Caco-2 (cell line): ENCODE measurements at regions not wholly inside any gene's neighbourhood (a gene's known extent, or its start where the extent isn't known, plus 50 kb on each side); places are given as distances from the start of the nearest gene placed in this dataset.

Experiments used
- BruUV-seq: library from RNA; stranded (reverse); fragments of 400-500 nt; replicated peaks from 2 replicates; lab custom pipeline; 2021; lab: Mats Ljungman, UMichigan
- CTCF ChIA-PET: fragments of 300-600 bp; sonication (Branson Sonifier 250); formaldehyde crosslinking; loops from one replicate; lab custom pipeline; 2022; ENCODE audit warnings: antibody characterized with exemption; lab: Charles Lee
- POLR2A ChIA-PET: fragments of 300-600 bp; sonication (Branson Sonifier 250); formaldehyde crosslinking; loops from one replicate; lab custom pipeline; 2022; ENCODE audit warnings: antibody characterized with exemption; lab: Charles Lee
- DNase-seq, 2 experiments: peaks; one replicate each; pipeline versions ENCODE4 v3.0.0 to v3.0.0-alpha.2; 2020 to 2022
- H3K27me3 ChIP-seq: replicated peaks from 2 replicates; pipeline ENCODE4 v1.6.0; 2011; ENCODE audit warnings: low read length; ENCODE audit not compliant: control insufficient read depth, insufficient read depth
- H3K36me3 ChIP-seq: 2 replicates; pipeline ENCODE4 v1.5.1; 2011; ENCODE audit warnings: low read length; ENCODE audit not compliant: control insufficient read depth, insufficient read depth
- H3K4me1 ChIP-seq: fragments of 250-450 bp; sonication (Bioruptor Pico); 2 replicates; pipeline ENCODE4 v1.5.1; 2020; ENCODE audit warnings: mild to moderate bottlenecking
- H3K4me3 ChIP-seq: 2 replicates; pipeline ENCODE4 v1.5.1; 2011; ENCODE audit warnings: low read depth, mild to moderate bottlenecking, control low read depth, low read length
- H3K9me3 ChIP-seq: fragments of 250-450 bp; sonication (Bioruptor Pico); 2 replicates; pipeline ENCODE4 v1.5.1; 2020; ENCODE audit warnings: mild to moderate bottlenecking, moderate library complexity
- H3K27ac Mint-ChIP-seq: one replicate; pipeline ENCODE4 v1.8.0; 2022; ENCODE audit warnings: mixed read lengths; ENCODE audit not compliant: unreplicated experiment
- H3K27me3 Mint-ChIP-seq: one replicate; pipeline ENCODE4 v1.8.0; 2022; ENCODE audit warnings: mixed read lengths; ENCODE audit not compliant: insufficient read depth, unreplicated experiment
- H3K36me3 Mint-ChIP-seq: one replicate; pipeline ENCODE4 v1.8.0; 2022; ENCODE audit warnings: mild to moderate bottlenecking, mixed read lengths; ENCODE audit not compliant: insufficient read depth, unreplicated experiment
- H3K4me1 Mint-ChIP-seq: one replicate; pipeline ENCODE4 v1.8.0; 2022; ENCODE audit warnings: low read depth, mixed read lengths; ENCODE audit not compliant: unreplicated experiment
- H3K4me3 Mint-ChIP-seq: one replicate; pipeline ENCODE4 v1.8.0; 2022; ENCODE audit warnings: mild to moderate bottlenecking, moderate library complexity, mixed read lengths; ENCODE audit not compliant: unreplicated experiment
- H3K9me3 Mint-ChIP-seq: one replicate; pipeline ENCODE4 v1.8.0; 2022; ENCODE audit warnings: mixed read lengths; ENCODE audit not compliant: unreplicated experiment
- CTCF ChIP-seq, 2 experiments: fragments of 200-600 bp in 1 of 2; IDR thresholded peaks; 1 replicate in 1 of 2; 2 replicates in 1 of 2; pipeline versions ENCODE4 v1.5.1 to v1.8.0; 2011 to 2022; ENCODE audit warnings: antibody characterized with exemption in 1 of 2, control low read depth in 1 of 2, inconsistent platforms in 1 of 2, low read depth in 1 of 2, low read length in 1 of 2, mild to moderate bottlenecking in 1 of 2, moderate library complexity in 1 of 2; ENCODE audit not compliant: insufficient read depth in 1 of 2, severe bottlenecking in 1 of 2, unreplicated experiment in 1 of 2
- intact Hi-C: fragments of 100-400 bp; cut with micrococcal nuclease; formaldehyde crosslinking; loops from one replicate; pipeline ENCODE4 v1.10.0; 2022; ENCODE audit not compliant: unreplicated experiment

- peaks cover 17% of the 10 kb centered on the region for H3K27me3 Mint-ChIP-seq
- no peaks in the 10 kb centered on the region for H3K4me1 Mint-ChIP-seq
- no peak for DNase-seq
- H3K36me3 ChIP-seq, result no peaks in the 10 kb centered on the region
- POLR2A ChIA-PET, result interaction anchor here (0.8 kb wide), 1 partner anchor 107 kb away, joined by 5 read pairs; no protein-coding TSS in a partner anchor
- no peaks in the 10 kb centered on the region for H3K36me3 Mint-ChIP-seq
- H3K27ac Mint-ChIP-seq, result no peak overlapping the region
- H3K9me3 ChIP-seq, result peaks cover 12% of the 10 kb centered on the region; the same call in 1 of the 2 replicates
- no peak overlapping the region for H3K4me3 ChIP-seq
- intact Hi-C loops, result loop anchor here (5.0 kb wide), 1 partner anchor 41 kb away; no protein-coding TSS in a partner anchor
- H3K4me3 Mint-ChIP-seq, result no peak overlapping the region
- CTCF ChIA-PET, result interaction anchor here (0.6 to 2.2 kb wide), 17 partner anchors 9 to 1068 kb away, joined by 3 to 29 read pairs (median 8); partner anchors contain the start of gene ATP5F1E
- peaks cover 10% of the 10 kb centered on the region; the same call in 1 of the 2 replicates for H3K4me1 ChIP-seq
- BruUV-seq, result no TSS peak
- H3K27me3 ChIP-seq, result no peaks in the 10 kb centered on the region; the same call in 1 of the 2 replicates
- no peaks in the 10 kb centered on the region for H3K9me3 Mint-ChIP-seq
- TF ChIP-seq CTCF (IDR thresholded peaks at IDR 0.05; ENCODE audit: insufficient read depth in 1 of 2, low read depth in 1 of 2, low read length in 1 of 2, severe bottlenecking in 1 of 2, unreplicated experiment in 1 of 2), result no peak
Measured at GRCh38 chr20:59456342-59457279, 147.7 kb upstream of the PHACTR3 start.

- CTCF ChIA-PET, result interaction anchor here (1.0 kb wide), 1 partner anchor 37 kb away, joined by 3 read pairs; no protein-coding TSS in a partner anchor
Measured at GRCh38 chr20:59458645-59459044, 145.7 kb upstream of the PHACTR3 start.

More at GRCh38 chr20:59458645-59459044, 145.7 kb upstream of the PHACTR3 start:
- DNase-seq, result no peak
- Mint-ChIP-seq H3K4me3 (no peak overlapping the region), H3K27ac (no peak overlapping the region), H3K9me3 (no peaks in the 10 kb centered on the region), H3K4me1 (no peaks in the 10 kb centered on the region), H3K27me3 (peaks cover 17% of the 10 kb centered on the region), H3K36me3 (no peaks in the 10 kb centered on the region)
- H3K4me1 ChIP-seq, result peaks cover 10% of the 10 kb centered on the region; the same call in 1 of the 2 replicates
- peaks cover 12% of the 10 kb centered on the region; the same call in 1 of the 2 replicates for H3K9me3 ChIP-seq
- H3K4me3 ChIP-seq, result no peak overlapping the region
- no peaks in the 10 kb centered on the region; the same call in 1 of the 2 replicates for H3K27me3 ChIP-seq
- no peak for TF ChIP-seq CTCF (IDR thresholded peaks at IDR 0.05; ENCODE audit: insufficient read depth in 1 of 2, low read depth in 1 of 2, low read length in 1 of 2, severe bottlenecking in 1 of 2, unreplicated experiment in 1 of 2)
- BruUV-seq, result no TSS peak
- no peaks in the 10 kb centered on the region for H3K36me3 ChIP-seq
- intact Hi-C loops, result loop anchor here (5.0 kb wide), 1 partner anchor 39 kb away; no protein-coding TSS in a partner anchor
- POLR2A ChIA-PET, result no interaction called here
